ENCODE measurements at regions not wholly inside any gene's neighbourhood (a gene's known extent, or its start where the extent isn't known, plus 50 kb on each side); places are given as distances from the start of the nearest gene placed in this dataset.

DNA sequence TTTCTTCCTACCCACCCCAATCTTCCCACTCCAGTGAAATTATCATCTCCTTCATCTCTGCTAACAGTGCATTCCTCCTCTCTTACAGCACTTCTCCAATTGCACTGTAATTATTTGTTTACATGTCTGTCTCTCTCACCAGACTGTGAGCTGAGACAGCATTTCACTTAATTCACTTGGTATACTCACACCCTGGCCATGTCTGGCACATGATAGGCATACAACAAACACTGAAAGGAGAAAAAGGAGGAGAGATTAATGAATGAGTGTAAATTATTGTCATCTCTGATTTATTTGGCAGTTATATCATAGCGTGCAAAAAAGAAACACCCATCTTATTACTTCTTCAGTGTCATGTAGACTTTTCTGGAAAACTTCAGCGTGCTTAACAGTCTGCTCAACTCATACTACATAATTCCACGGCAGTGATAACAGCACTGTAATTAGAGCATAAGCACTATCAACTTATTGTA is 452.3 kb downstream of the ADAMTS20 start:
- H3K4me1 ChIP-seq (ENCODE audit: insufficient read depth, low read length), result peaks cover 7% of the 10 kb centered on the region
- H3K9me3 ChIP-seq (ENCODE audit: insufficient read depth, low read depth, low read length), result no peaks in the 10 kb centered on the region
- H3K27me3 ChIP-seq (ENCODE audit: insufficient read depth, low read length), result no peaks in the 10 kb centered on the region
- no peaks in the 10 kb centered on the region for H3K9me3 Mint-ChIP-seq (ENCODE audit: unreplicated experiment)
- H3K4me3 Mint-ChIP-seq (ENCODE audit: unreplicated experiment), result no peak overlapping the region
- no peak overlapping the region for H3K4me3 ChIP-seq (ENCODE audit: insufficient read depth, low read depth, low read length)
- H4K20me1 ChIP-seq (ENCODE audit: insufficient read depth, low read length), result no peaks in the 10 kb centered on the region
- H3K27me3 Mint-ChIP-seq (ENCODE audit: low read depth, unreplicated experiment), result no peaks in the 10 kb centered on the region
- H3K9ac ChIP-seq (ENCODE audit: low read length), result no peak overlapping the region
- no peaks in the 10 kb centered on the region for H3K36me3 Mint-ChIP-seq (ENCODE audit: low read depth, unreplicated experiment)
- no peak overlapping the region for H3K4me2 ChIP-seq (ENCODE audit: low read length)
- DNase-seq (ENCODE audit: low read depth) (peak; percentile 18), FAIRE-seq (no peak)
- peaks cover 34% of the 10 kb centered on the region for H3K4me1 Mint-ChIP-seq (ENCODE audit: low read depth, unreplicated experiment)
- peak overlapping the region; percentile 48 for H2AFZ ChIP-seq (ENCODE audit: low read depth, low read length)
- peak overlapping the region; percentile 5 for H3K27ac Mint-ChIP-seq (ENCODE audit: unreplicated experiment)
- no peak overlapping the region for H3K27ac ChIP-seq (ENCODE audit: low read depth, low read length)
- TF ChIP-seq EZH2 (IDR thresholded peaks at IDR 0.05; ENCODE audit: insufficient read depth, low read length) (no peak), CTCF (IDR thresholded peaks at IDR 0.05; ENCODE audit: insufficient read depth, low read depth, low read length) (no peak)
- no peaks in the 10 kb centered on the region for H3K79me2 ChIP-seq (ENCODE audit: insufficient read depth, low read length)
- no peaks in the 10 kb centered on the region for H3K36me3 ChIP-seq (ENCODE audit: insufficient read depth, low read length)

DNA sequence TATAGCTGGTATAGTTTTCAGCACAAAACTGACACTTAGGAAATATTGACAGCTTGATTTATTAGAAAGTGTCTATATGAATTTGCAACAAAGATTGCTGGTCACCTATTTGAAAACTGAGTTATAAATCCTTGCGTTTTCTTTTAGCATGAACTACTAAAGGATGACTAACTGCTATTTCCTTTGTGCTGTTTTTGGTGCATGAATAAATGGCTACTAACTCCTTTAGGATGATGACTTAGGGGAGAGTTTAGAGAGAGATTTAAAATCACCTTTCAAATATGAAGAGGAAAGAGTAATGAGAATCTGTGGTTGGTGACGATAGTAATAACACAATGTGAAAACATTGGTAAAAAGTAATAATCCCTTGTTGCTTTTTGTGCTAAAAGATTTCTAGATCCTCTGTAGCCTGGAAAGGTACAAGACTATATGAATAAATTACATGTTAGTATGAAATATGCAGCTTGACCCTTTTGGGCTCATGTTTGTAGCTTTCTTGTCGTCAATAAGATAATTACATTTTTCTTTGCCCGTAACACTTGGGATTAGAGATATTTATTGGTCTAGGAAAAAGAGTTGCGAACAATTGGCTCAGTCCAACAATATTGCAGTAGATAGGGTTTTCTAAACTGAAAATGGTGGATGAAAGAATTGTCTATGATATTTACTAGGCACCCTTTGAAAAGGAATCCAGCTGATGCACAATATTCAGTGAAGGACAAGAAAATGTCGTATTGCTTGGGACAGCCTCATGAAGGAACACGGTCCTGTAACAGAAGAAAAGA is 453.0 kb downstream of the ADAMTS20 start:
- no peak overlapping the region for H3K4me3 Mint-ChIP-seq (ENCODE audit: unreplicated experiment)
- Histone ChIP-seq H3K27ac (ENCODE audit: low read depth, low read length) (no peak overlapping the region), H3K9me3 (ENCODE audit: insufficient read depth, low read depth, low read length) (no peaks in the 10 kb centered on the region), H3K27me3 (ENCODE audit: insufficient read depth, low read length) (no peaks in the 10 kb centered on the region), H3K79me2 (ENCODE audit: insufficient read depth, low read length) (no peaks in the 10 kb centered on the region), H4K20me1 (ENCODE audit: insufficient read depth, low read length) (no peaks in the 10 kb centered on the region), H3K4me3 (ENCODE audit: insufficient read depth, low read depth, low read length) (no peak overlapping the region), H3K4me2 (ENCODE audit: low read length) (peak overlapping the region; percentile 56), H3K9ac (ENCODE audit: low read length) (no peak overlapping the region), H2AFZ (ENCODE audit: low read depth, low read length) (no peak overlapping the region), H3K36me3 (ENCODE audit: insufficient read depth, low read length) (no peaks in the 10 kb centered on the region), H3K4me1 (ENCODE audit: insufficient read depth, low read length) (no peaks in the 10 kb centered on the region)
- no peaks in the 10 kb centered on the region for H3K27me3 Mint-ChIP-seq (ENCODE audit: low read depth, unreplicated experiment)
- H3K9me3 Mint-ChIP-seq (ENCODE audit: unreplicated experiment), result no peaks in the 10 kb centered on the region
- TF ChIP-seq EZH2 (IDR thresholded peaks at IDR 0.05; ENCODE audit: insufficient read depth, low read length) (no peak), CTCF (IDR thresholded peaks at IDR 0.05; ENCODE audit: insufficient read depth, low read depth, low read length) (no peak)
- no peak for FAIRE-seq
- peaks cover 32% of the 10 kb centered on the region for H3K4me1 Mint-ChIP-seq (ENCODE audit: low read depth, unreplicated experiment)
- DNase-seq (ENCODE audit: low read depth), result peak; percentile 44
- H3K27ac Mint-ChIP-seq (ENCODE audit: unreplicated experiment), result peak overlapping the region; percentile 5
- H3K36me3 Mint-ChIP-seq (ENCODE audit: low read depth, unreplicated experiment), result no peaks in the 10 kb centered on the region

DNA sequence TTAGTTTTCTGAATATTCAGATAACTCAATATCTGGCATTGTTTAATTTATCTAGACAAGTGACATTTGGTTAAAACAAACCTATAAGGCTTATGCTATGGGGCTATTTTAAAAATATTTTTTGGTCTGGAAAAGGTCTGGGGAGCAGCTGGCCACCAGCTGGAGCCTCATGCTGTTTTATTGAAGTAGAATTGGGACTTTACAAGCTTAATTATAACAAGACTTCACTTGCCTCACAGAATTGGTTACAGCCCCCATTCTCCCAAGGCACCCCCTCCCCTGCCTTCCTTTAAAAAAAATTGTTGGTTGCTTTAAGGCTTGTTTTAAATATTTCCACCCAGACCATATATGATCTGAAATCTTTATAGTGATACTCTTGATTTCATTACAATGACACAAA is 453.9 kb downstream of the ADAMTS20 start:
- H3K9me3 ChIP-seq (ENCODE audit: insufficient read depth, low read depth, low read length), result no peaks in the 10 kb centered on the region
- no peak overlapping the region for H2AFZ ChIP-seq (ENCODE audit: low read depth, low read length)
- no peak overlapping the region for H3K27ac ChIP-seq (ENCODE audit: low read depth, low read length)
- no peak for TF ChIP-seq EZH2 (IDR thresholded peaks at IDR 0.05; ENCODE audit: insufficient read depth, low read length)
- no peak for TF ChIP-seq CTCF (IDR thresholded peaks at IDR 0.05; ENCODE audit: insufficient read depth, low read depth, low read length)
- peak overlapping the region; percentile 56 for H3K4me2 ChIP-seq (ENCODE audit: low read length)
- no peak overlapping the region for H3K27ac Mint-ChIP-seq (ENCODE audit: unreplicated experiment)
- H3K27me3 Mint-ChIP-seq (ENCODE audit: low read depth, unreplicated experiment), result no peaks in the 10 kb centered on the region
- H3K79me2 ChIP-seq (ENCODE audit: insufficient read depth, low read length), result no peaks in the 10 kb centered on the region
- H3K4me1 ChIP-seq (ENCODE audit: insufficient read depth, low read length), result no peaks in the 10 kb centered on the region
- no peak overlapping the region for H3K4me3 Mint-ChIP-seq (ENCODE audit: unreplicated experiment)
- H3K9ac ChIP-seq (ENCODE audit: low read length), result no peak overlapping the region
- no peaks in the 10 kb centered on the region for H3K36me3 ChIP-seq (ENCODE audit: insufficient read depth, low read length)
- H4K20me1 ChIP-seq (ENCODE audit: insufficient read depth, low read length), result no peaks in the 10 kb centered on the region
- peaks cover 37% of the 10 kb centered on the region for H3K4me1 Mint-ChIP-seq (ENCODE audit: low read depth, unreplicated experiment)
- FAIRE-seq (no peak), DNase-seq (ENCODE audit: low read depth) (no peak)
- H3K36me3 Mint-ChIP-seq (ENCODE audit: low read depth, unreplicated experiment), result no peaks in the 10 kb centered on the region
- H3K9me3 Mint-ChIP-seq (ENCODE audit: unreplicated experiment), result no peaks in the 10 kb centered on the region
- no peak overlapping the region for H3K4me3 ChIP-seq (ENCODE audit: insufficient read depth, low read depth, low read length)
- H3K27me3 ChIP-seq (ENCODE audit: insufficient read depth, low read length), result no peaks in the 10 kb centered on the region
